ENCODE measurements at regions not wholly inside any gene's neighbourhood (a gene's known extent, or its start where the extent isn't known, plus 50 kb on each side); places are given as distances from the start of the nearest gene placed in this dataset.

DNA sequence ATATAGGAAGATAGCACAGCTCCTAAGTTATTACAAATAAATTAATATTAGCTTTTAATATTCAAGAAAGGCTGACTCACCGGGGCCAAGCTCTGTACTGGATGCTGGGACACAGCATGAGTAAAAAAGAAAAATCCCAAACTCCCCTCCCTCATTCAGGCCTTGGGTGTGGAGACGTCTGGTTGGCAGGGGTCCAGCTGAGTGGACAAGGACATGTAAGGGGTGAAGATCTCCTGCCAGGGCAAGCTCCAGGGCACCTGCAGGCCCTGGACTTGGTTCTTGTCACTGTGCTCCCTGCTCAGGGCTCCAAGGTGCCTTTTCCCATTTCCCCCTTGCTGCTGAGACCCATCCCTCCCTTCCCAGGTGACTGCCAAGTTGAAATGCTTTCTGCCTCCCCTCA lies 388.5 kb downstream of the ENC1 start:
- TF ChIP-seq, protein P1, sequence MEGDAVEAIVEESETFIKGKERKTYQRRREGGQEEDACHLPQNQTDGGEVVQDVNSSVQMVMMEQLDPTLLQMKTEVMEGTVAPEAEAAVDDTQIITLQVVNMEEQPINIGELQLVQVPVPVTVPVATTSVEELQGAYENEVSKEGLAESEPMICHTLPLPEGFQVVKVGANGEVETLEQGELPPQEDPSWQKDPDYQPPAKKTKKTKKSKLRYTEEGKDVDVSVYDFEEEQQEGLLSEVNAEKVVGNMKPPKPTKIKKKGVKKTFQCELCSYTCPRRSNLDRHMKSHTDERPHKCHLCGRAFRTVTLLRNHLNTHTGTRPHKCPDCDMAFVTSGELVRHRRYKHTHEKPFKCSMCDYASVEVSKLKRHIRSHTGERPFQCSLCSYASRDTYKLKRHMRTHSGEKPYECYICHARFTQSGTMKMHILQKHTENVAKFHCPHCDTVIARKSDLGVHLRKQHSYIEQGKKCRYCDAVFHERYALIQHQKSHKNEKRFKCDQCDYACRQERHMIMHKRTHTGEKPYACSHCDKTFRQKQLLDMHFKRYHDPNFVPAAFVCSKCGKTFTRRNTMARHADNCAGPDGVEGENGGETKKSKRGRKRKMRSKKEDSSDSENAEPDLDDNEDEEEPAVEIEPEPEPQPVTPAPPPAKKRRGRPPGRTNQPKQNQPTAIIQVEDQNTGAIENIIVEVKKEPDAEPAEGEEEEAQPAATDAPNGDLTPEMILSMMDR (IDR thresholded peaks at IDR 0.05; ENCODE audit: extremely low read depth, low read depth, low read length) = no peak
- Histone ChIP-seq H3K4me2 (ENCODE audit: insufficient read depth, low read length) (peak overlapping the region; percentile 73), H3K9me3 (ENCODE audit: low read depth, low read length) (no peaks in the 10 kb centered on the region), H4K20me1 (ENCODE audit: insufficient read depth, low read length) (no peaks in the 10 kb centered on the region), H3K27me3 (ENCODE audit: insufficient read depth, low read length) (no peaks in the 10 kb centered on the region), H3K4me1 (ENCODE audit: insufficient read depth, low read length) (peaks cover 16% of the 10 kb centered on the region), H3K79me2 (ENCODE audit: insufficient read depth, low read length) (no peaks in the 10 kb centered on the region), H2AFZ (ENCODE audit: low read length) (no peak overlapping the region), H3K4me3 (ENCODE audit: insufficient read depth, low read length) (no peak overlapping the region), H3K27ac (ENCODE audit: low read depth, low read length) (peak overlapping the region; percentile 89), H3K36me3 (ENCODE audit: insufficient read depth, low read length) (no peaks in the 10 kb centered on the region)
- no peak for DNase-seq (ENCODE audit: insufficient read length, low spot score, missing footprints)

DNA sequence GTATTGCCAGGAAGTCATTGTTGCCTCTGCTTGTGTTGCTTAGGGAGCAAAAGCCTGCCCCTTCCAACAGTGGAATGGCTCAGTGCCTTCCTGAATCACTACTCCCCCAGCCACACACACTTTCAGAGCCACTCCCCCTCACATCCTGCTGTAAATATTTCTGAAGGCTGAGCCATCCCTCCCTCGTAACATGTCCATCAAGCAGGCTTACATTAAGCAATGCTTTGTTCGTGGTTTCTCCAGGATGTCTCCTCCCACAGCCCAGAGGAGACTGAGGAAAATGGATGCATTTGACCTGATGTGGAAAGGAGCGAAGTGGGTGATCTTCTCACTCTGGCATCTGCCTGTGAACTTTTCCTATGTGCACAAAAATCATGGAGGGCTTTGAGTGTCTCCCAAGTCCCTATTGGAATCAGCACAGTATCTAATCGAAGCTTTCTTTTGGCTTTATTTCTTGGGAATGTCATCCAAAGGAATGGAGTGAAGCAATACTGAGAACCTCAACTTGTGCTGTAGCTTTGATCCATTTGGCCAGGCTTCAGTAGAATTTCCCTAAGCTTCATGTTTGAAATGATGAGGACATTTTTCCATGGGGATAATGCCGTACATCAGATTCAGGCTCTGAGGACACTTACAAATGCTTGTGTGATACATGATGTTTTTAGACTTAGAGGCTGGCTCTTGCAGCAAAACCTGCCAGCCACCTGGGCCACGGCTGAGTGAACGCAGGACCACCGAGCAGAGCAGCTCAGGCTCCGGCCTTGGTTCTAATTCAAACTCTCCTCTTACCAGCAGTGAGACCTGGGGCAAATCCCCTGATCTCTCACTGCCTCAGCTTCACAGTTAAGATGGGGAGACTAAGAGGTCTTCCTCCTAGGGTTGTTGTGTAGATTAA lies 389.1 kb downstream of the ENC1 start:
- H3K79me2 ChIP-seq (ENCODE audit: insufficient read depth, low read length) = no peaks in the 10 kb centered on the region
- no peaks in the 10 kb centered on the region for H3K27me3 ChIP-seq (ENCODE audit: insufficient read depth, low read length)
- TF ChIP-seq, protein P1 (IDR thresholded peaks at IDR 0.05; ENCODE audit: extremely low read depth, low read depth, low read length) = no peak
- no peaks in the 10 kb centered on the region for H3K9me3 ChIP-seq (ENCODE audit: low read depth, low read length)
- peak overlapping the region; percentile 5 for H3K4me3 ChIP-seq (ENCODE audit: insufficient read depth, low read length)
- no peaks in the 10 kb centered on the region for H4K20me1 ChIP-seq (ENCODE audit: insufficient read depth, low read length)
- H3K36me3 ChIP-seq (ENCODE audit: insufficient read depth, low read length) = no peaks in the 10 kb centered on the region
- peak overlapping the region; percentile 89 for H3K27ac ChIP-seq (ENCODE audit: low read depth, low read length)
- H3K4me2 ChIP-seq (ENCODE audit: insufficient read depth, low read length) = peak overlapping the region; percentile 73
- peak overlapping the region; percentile 71 for H2AFZ ChIP-seq (ENCODE audit: low read length)
- DNase-seq (ENCODE audit: insufficient read length, low spot score, missing footprints) = peak; percentile 94
- H3K4me1 ChIP-seq (ENCODE audit: insufficient read depth, low read length) = peaks cover 16% of the 10 kb centered on the region

DNA sequence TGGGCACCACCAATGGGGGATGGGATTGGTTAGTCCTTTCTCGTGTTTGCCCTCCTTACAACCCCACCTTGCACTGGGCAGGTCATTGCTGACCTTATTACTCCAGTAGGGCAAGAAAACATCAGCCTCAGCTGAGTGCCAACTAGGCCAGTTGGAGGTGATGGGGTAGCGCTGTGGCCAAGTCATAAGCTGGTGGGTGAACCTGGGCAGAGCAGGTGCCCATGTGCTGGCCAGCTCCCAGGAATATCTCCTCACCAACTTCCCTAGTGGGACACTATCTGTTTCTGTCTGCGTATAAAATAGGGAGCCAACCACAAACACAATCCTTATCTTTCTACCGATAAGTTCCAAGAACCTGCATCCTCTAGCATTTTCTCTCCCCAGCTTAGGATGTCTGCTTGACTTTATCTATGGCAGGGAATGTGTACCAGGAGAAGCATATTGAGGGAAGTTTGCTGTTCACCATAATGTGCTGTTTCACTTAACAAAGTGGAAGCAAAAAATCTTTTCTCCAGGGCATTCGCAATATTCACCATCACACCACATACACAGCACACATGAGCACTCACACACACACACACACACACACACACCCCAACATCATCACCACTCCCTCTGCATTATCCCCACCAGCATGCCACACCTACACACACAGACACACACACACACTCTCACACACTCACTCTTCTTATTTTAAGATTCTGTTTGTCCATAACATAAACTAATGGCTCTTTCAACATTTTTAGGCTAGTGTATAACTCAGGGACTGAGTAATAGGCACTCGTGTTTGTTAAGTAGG lies 390.0 kb downstream of the ENC1 start:
- peak overlapping the region; percentile 27 for H3K4me3 ChIP-seq (ENCODE audit: insufficient read depth, low read length)
- H4K20me1 ChIP-seq (ENCODE audit: insufficient read depth, low read length) = no peaks in the 10 kb centered on the region
- peak; percentile 22 for DNase-seq (ENCODE audit: insufficient read length, low spot score, missing footprints)
- no peaks in the 10 kb centered on the region for H3K9me3 ChIP-seq (ENCODE audit: low read depth, low read length)
- peak overlapping the region; percentile 73 for H3K4me2 ChIP-seq (ENCODE audit: insufficient read depth, low read length)
- peaks cover 16% of the 10 kb centered on the region for H3K4me1 ChIP-seq (ENCODE audit: insufficient read depth, low read length)
- H2AFZ ChIP-seq (ENCODE audit: low read length) = peak overlapping the region; percentile 71
- no peaks in the 10 kb centered on the region for H3K36me3 ChIP-seq (ENCODE audit: insufficient read depth, low read length)
- H3K79me2 ChIP-seq (ENCODE audit: insufficient read depth, low read length) = no peaks in the 10 kb centered on the region
- TF ChIP-seq, protein P1 (IDR thresholded peaks at IDR 0.05; ENCODE audit: extremely low read depth, low read depth, low read length) = no peak
- H3K27me3 ChIP-seq (ENCODE audit: insufficient read depth, low read length) = no peaks in the 10 kb centered on the region
- H3K27ac ChIP-seq (ENCODE audit: low read depth, low read length) = peak overlapping the region; percentile 89

DNA sequence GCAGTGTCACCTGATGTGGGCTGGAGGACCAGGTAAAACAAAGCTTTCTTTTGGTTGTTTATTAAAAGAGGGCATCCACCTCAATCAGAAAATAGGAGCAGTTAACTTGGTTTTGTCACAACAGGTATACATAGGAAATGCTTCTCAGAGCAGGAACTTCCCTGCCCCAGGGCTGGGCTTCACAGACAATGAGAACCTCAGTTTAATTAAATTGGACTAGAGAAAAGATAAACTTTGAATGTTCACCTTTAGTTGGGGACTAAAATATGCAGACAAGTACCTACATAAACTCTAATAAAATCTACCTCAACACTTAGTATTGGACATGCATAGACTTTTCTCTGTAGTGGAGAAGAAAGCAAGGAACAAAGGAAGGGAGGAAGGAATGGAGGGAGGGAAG lies 392.0 kb downstream of the ENC1 start:
- TF ChIP-seq, protein P1 (IDR thresholded peaks at IDR 0.05; ENCODE audit: extremely low read depth, low read depth, low read length) = no peak
- H4K20me1 ChIP-seq (ENCODE audit: insufficient read depth, low read length) = no peaks in the 10 kb centered on the region
- no peak overlapping the region for H3K4me3 ChIP-seq (ENCODE audit: insufficient read depth, low read length)
- no peak overlapping the region for H3K4me2 ChIP-seq (ENCODE audit: insufficient read depth, low read length)
- no peaks in the 10 kb centered on the region for H3K27me3 ChIP-seq (ENCODE audit: insufficient read depth, low read length)
- no peaks in the 10 kb centered on the region for H3K79me2 ChIP-seq (ENCODE audit: insufficient read depth, low read length)
- H3K4me1 ChIP-seq (ENCODE audit: insufficient read depth, low read length) = peaks cover 20% of the 10 kb centered on the region
- no peak for DNase-seq (ENCODE audit: insufficient read length, low spot score, missing footprints)
- H3K27ac ChIP-seq (ENCODE audit: low read depth, low read length) = no peak overlapping the region
- no peaks in the 10 kb centered on the region for H3K36me3 ChIP-seq (ENCODE audit: insufficient read depth, low read length)
- H2AFZ ChIP-seq (ENCODE audit: low read length) = no peak overlapping the region
- no peaks in the 10 kb centered on the region for H3K9me3 ChIP-seq (ENCODE audit: low read depth, low read length)
